GM21576 (cell line): ENCODE measurements at regions not wholly inside any gene's neighbourhood (a gene's known extent, or its start where the extent isn't known, plus 50 kb on each side); places are given as distances from the start of the nearest gene placed in this dataset.
"Not testable (repeated sequence)": the region's sequence is repeated elsewhere in the genome, so short reads cannot be mapped to it uniquely, and the experiment has no call there.

Experiments used
- ATAC-seq: cut with Tn5 transposase; IDR thresholded peaks from one replicate; pipeline ENCODE4 v1.9.1; 2021; ENCODE audit warnings: mild to moderate bottlenecking, moderate library complexity; ENCODE audit not compliant: unreplicated experiment

DNA sequence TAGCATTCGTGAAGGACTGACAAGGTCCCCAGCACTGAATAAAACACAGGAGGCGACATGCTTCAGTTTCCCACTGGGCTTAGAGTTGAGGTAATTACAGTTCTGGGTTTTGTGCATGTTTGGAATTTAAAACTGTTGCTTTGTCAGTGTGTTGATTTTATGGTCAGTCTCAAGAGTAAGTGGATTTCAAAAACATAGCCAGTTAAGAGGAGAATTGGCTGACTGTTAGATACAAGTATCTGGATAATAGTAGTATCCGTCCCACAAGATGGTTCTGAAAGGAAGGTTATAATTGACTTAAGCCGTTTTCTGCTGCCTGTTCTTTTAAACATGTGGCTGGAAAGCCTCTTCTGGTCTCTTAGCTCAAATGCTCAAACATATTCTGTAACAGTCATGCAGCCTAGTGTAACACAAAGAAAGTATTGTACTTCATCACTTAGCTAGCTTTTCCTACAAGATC lies 170.9 kb downstream of the POLR1F start:
- no peak for ATAC-seq

DNA sequence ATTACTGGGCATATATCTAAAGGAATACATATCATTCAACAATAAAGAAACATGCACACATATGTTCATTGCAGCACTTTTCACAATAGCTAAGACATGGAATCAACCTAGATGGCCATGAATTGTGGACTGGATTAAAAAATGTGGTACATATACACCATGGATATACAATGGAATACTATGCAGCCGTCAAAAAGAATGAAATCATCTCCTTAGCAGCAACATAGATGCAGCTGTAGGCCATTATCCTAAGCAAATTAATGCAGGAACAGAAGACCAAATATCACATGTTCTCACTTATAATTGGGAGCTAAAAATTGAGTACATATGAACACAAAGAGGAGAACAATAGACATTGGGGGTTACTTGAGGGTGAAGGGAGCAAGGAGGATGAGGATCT lies 175.6 kb downstream of the POLR1F start:
- no peak for ATAC-seq

DNA sequence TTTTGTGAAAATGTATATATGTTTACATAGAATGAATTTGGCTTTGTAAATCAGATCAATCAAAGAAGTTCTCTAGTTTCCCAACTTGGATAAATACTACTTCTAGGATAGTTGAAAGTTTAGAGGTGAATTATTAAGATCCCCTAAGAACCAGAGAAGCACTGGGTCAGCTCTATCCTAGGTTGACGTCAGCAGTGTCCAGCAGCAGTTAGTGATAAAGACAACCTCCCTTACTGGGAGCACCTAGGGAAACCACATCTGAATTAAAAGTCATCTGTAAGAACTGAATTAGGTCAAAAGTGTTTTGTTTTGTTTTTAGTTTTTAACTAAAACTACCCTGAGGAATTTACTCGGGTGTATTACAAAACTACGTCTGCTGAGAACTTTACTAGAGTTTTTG lies 178.0 kb downstream of the POLR1F start:
- no peak for ATAC-seq

DNA sequence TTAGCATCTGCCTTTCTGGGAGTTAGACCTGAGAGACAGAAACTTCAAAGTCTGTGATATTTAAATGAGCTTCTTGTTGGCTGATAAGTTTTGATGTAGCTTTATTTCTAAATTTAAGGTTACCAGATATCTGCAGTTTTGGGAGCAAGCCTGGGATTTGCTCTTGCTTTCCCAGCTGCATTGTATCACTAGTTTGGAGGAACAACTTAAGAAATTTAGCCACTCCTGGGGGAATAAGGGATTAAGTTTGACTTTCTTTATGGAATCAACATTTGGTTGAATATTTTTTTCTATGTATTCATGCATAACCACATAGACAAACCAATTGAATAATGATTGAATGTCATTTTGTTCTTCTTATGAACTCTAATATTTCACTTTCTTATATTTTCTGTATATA lies 178.6 kb downstream of the POLR1F start:
- ATAC-seq, result no peak

DNA sequence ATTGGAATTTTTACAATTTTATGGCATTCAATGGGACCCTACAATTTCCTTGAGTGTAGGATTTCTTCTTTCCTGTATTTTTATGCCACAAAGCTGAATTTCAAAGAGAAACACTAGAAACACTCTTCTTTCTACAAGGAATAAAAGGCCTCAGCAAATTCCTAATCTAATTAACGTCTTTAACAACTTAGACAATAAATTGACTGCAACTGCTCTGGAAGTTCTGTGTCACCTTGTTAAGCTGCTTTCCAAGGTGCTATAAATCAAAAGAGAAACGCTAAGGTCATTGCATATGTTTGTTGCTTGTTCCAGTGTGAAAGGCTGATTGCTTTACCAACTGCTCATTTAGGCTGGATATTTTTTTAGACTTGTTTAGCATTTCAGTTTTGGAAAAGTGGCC lies 182.2 kb downstream of the POLR1F start:
- no peak for ATAC-seq

DNA sequence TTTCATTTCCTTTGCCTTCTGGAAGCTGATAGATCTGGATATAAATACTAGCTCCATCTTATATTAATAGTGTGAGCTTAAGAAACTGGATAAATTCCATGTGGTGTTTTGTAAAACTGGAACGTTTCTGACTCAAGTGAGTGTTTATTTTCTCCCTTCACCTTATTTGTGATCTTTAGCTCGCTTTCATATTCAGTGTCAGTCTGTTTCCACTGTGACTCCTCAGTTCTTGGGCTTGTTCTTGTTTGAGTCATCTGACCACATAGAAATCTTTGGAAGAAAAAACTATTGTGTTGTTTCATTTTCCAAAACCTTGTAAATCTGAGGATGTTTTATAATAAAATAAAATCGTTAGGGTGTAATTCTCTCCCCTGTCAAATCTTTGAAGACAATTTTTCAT lies 186.4 kb downstream of the POLR1F start:
- no peak for ATAC-seq

DNA sequence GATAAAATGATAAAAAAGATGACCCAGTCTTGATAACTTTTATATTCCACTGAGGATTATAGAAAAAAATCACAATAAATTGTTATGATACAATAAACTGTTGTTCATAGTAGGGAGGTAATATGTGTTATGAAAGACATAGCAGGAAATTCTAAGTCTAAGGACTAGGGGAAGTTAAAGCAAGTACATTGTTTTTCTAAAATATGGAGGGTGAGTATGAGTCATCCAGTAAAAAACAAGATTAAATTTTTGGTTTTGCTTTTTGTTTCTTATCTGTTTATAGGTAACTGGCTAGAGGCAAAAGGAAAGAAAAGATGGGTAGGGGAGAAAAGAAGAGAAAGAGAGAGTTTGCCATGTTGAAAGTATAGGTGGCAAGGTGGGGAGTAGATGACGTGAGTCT lies 188.4 kb downstream of the POLR1F start:
- ATAC-seq, result no peak

DNA sequence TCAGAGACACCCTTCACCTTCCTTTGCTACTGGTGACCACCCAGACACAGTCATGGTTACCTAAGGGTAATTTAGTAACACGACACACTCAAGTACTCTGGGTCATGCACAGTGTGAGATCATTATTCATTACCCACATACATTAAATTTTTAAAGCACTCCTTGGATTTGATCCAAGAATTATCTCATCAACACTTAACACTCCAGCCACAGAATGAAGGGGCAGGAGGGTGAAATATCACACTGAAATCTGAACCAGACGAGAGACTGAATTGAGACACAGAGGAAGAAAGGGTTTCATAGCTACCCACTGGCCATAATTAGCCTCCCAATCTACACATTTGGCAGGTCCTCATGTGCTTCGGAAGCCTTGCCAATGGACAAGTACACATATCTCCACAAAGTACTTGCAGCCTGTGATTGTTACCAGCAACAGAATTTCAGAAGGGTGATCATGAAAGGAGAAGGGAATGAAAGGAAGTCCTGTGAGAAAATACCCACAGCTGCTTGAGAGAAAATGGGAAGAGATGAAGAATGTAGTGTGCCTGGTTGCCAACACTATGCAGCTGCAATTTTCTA lies 189.3 kb downstream of the POLR1F start:
- ATAC-seq, result no peak

DNA sequence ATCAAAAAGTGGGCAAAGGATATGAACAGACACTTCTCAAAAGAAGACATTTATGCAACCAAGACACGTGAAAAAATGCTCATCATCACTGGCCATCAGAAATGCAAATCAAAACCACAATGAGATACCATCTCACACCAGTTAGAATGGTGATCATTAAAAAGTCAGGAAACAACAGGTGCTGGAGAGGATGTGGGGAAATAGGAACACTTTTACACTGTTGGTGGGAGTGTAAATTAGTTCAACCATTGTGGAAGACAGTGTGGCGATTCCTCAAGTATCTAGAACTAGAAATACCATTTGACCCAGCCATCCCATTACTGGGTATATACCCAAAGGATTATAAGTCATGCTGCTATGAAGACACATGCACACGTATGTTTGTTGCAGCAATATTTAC lies 191.3 kb downstream of the POLR1F start:
- not testable (repeated sequence) for ATAC-seq

DNA sequence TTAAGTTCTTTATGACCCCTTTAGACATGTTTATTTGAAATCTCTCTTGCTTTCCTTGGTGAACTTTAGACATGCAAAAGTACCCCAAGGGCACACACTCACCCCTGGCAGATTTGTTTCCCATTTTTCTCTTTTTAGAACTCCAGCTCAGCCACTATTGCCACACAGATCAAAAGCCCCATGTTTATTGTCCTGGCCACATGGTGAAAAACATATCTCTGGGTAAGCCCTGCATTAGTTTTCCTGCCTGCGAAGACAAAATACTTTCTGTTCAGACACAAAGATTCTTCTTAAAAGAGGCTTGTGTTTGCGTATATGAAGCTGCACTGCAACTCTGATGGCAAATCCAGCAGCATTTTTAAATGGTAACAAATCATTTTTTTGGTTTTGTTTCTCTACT lies 200.0 kb downstream of the POLR1F start:
- no peak for ATAC-seq

DNA sequence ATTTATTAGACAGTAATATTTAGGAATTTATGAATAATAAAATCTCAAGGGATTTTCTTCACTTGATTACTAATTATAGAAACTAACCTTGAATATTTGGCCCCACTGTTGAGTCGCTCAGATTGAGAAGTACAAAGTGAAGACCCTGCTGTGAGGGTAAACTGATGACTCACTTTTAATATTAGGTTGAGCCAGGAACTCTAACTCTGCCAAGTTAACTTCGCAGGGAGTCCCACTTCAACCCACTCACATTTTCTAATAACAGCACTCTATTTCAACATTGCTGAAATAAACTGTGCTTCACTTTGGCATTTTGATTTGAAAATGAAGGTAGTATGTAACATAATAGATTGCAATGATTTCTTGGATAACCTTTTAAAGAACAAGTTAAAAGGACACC lies 200.7 kb downstream of the POLR1F start:
- no peak for ATAC-seq

DNA sequence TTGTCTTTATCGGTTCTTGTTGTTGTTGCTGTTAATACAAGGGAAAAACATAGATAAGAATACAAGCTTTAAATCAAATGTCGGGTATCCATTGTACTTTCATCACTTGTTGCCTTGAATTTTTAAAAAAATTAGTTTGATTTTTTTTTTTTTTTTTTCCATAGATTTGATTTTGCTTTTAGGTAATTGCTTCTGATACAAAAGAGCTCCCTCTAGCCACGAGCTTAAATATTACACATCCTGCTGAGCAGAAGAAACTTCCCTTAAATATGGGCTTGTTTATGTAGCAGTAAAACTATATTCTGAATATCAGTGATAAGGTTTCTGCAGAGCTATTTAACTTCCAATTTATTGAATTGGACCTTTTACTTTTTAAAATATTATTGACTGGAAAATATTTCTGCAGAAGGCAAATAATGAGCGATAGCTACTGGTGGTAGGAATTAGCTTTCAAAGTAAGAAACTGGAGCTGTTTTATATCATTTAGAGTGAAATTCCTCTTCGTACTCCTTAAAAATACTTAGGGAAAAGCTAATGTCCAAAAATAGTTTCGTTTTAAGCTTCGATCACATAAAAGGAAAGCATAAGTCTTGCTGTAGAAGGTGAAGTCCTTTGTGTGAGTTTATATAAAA lies 216.9 kb downstream of the POLR1F start:
- ATAC-seq, result peak; percentile 69

DNA sequence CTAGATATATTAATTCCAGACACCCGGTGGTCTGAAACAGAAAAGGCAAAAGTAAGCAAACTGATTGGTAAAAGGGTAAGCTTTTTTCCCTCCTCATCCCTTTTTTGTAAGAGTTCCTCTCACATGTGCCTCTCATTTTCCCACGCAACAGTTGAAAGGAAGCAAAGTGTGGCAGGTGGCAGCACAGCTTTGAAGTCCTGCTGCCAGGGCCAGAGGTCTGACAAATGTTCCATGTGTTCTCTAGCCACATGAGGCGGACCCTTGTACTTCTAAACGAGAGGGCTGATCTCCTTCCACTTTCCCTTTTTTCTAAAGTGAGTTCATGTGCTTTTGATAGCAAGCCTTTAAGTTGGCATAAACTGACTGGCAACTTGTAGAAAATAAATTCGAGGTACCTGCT lies 217.5 kb downstream of the POLR1F start:
- no peak for ATAC-seq

DNA sequence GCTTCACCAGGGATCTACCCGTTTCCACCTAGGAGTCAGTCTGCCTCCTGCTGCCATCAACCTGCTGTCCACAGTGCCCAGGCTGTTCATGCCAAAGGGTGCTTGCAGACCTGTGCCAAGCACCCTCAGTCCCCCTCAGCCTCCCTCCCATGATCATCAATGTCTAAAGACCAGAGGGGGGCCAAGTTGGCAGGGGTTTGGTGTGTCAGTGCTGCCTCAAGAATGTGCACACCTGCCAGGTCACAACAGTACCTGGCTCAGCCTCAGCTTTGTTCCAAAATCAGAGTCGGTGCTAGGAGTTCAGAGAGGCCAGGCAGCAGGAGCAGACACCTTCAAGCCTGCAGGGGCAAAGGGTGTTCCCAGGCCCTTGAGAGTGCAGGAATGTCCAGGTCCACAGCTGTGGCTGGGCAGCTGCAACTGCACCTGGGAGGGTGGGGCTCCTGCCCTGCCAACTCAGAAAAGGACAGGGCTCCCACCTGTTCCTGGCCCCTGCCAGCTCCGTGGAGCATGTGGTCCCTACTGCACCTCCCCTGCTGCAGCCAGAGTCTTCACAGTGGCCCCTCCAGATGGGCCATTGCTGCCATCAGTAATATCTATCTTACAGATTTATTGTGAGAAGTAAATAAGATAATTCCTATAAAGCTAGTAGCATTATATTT lies 219.5 kb downstream of the POLR1F start:
- ATAC-seq, result no peak

DNA sequence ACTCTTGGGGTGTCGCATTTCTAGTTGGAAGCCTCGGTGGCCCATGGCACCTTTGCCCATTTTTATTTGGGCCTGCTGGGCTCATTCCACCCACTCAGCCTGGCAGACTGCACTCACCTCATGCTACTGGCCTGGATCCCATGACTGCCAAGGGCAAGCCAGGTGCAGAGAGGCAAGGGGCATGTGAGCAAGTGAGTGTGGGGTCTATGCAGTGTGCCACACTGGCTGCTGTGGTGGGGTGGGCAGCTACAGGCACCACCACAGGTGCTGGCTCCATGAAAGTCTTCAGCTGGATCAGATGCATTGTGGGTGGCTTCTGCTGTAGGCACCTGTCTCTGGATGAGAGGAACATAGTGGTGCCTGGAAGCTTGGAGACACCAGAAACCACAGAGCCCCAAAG lies 220.8 kb downstream of the POLR1F start:
- no peak for ATAC-seq

DNA sequence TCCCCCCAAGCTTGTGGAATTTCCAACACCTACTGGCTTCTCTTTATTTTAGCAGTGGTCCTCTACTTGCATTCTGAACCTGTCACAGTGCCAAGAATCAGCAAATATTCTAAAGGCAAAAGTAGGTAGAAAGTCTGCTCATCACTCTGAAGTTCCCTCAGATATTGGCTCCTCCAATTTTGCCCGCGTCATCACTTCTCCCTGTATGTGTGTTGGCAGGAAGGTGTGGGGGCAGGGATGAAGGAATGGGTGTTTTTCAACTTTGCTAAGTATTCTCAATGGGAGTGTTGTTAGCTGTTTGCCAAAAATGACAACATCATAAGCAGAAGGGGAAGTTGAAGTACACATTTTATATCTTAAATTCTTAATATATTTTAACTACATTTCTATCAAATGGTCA lies 226.2 kb downstream of the POLR1F start:
- no peak for ATAC-seq

DNA sequence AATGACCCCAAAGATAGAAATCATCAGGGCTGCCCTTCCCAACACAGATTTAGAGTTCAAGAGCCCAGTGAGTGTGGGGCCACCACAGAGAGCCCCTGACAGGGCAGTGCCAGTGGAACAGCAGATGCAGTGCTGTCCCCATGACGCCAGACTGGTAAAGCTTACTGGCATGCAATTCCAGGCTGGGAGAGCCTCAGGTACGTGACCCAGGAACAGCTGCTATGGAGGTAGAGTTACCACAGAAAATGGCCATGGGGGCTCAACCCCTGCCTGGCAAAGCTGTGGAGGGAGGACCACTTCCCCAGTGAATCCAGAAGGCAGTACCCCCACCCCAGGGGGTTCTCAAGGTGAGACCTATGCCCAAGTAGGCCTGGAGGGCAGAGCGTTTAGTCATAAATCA lies 228.5 kb downstream of the POLR1F start:
- no peak for ATAC-seq

DNA sequence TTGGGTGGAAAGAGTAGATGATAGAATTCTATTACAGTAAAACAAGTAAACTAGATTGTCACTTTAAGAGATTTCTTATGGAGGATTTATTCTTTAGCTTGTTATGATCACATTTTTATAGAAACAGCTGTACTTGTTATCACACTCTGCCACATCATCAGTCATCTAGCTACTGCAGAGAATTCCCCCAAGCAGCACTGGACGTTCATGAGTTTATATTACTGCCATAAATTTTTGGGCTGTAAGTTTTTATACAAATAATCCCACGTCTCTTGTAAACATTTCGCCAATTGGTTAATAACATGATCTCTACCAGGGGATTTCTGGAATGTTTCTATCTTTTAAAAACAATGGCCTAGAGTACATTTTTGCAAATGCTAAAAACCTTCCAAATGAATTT lies 238.8 kb downstream of the POLR1F start:
- ATAC-seq, result no peak

DNA sequence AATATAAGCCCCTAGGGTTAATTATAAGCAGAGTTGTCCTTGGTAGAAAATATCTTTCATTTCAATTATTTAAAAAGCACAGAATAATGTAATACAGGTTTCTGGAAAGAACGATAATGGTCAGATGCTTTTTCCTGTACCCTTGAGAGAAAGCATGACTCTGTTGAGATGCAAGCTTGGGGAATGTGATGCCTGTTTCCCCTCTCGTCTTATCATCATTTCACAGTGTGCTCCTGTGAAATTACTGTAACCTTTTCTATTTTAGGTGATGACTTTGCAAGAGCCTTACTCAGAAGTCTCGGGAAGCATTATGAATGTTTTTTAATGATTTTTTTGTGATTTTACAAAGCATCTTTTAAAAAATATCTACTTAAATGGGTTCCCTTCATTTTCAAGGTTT lies 243.0 kb downstream of the POLR1F start:
- no peak for ATAC-seq

DNA sequence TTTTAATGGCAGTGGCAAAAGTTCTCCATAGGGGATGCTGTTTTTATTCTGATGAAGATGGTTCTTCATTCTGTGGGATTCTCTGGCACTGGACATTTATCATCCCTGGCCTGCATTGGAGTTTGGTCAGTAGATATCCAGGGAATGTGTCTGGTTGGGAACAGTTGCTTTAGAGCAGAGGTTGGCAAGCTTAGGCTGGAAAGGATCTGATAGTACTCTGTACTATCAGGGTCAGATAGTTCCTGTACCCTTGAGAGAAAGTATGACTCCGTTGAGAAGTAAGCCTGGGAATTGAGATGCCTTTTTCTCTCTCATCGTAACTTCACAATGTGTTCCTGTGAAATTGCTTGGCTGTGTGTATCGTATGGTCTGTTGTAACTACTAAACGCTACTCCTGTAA lies 244.1 kb downstream of the POLR1F start:
- no peak for ATAC-seq

DNA sequence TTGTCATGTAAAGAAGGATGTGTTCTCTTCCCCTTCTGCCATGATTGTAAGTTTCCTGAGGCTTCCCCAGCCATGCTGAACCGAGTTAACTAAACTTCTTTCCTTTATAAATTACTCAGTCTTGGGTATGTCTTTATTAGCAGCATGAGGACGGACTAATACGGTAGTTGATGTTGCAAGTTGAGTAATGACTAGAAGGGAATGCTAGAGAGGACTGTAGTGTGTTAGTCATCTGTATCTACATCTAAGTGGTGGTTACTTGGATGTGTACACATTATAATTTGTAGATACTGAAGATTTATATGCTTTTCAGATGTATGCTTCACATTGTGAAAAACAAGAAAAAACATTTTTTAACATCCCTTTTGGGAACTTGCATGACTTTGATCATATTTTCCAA lies 244.6 kb downstream of the POLR1F start:
- no peak for ATAC-seq

DNA sequence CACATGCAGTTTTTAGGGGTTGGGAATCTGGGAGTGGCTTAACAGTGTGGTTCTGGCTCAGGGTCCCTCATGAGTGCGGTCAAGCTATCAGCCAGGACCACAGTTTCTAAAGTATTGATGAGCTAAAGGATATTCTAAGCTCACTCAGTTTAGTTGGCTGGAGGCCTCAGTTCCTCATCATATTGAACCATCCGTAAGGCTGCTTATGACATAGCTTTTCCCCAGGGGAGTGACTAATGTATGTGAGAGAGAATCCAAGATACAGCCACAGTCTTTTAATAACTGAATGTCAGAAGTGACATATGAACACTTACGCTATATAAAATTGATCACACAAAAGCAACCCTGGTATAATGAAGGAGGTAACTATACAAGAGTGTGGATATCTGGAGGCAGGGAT lies 245.3 kb downstream of the POLR1F start:
- ATAC-seq, result no peak

DNA sequence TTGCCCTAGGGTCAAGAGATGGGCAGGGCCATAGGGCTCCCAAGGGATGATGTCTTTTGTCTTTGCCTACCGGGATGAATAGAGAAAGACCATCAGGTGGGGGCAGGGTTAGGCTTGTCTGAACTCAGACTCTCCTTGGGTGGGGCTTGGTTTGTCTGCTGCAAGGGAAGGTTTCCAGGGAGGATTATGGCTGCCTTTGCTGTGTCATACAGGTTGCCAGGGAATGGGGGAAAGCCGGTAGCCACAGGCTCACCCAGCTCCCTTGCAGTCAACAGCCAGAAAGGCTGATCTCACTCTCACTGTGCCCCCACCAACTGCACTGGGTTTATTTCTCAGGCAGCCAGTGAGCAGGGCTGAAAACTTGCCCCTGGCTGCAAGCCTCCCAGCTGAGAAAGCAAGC lies 253.2 kb downstream of the POLR1F start:
- no peak for ATAC-seq
